CD4-positive, alpha-beta T cell (primary cell): ENCODE measurements at regions not wholly inside any gene's neighbourhood (a gene's known extent, or its start where the extent isn't known, plus 50 kb on each side); places are given as distances from the start of the nearest gene placed in this dataset.

ENCODE experiments used
- ATAC-seq: fragments of 200-7000 bp; cut with Tn5 transposase; one replicate; pipeline ENCODE4 v1.10.0; 2022; ENCODE audit warnings: mild to moderate bottlenecking; ENCODE audit not compliant: poor library complexity
- CTCF ChIA-PET: fragments of 350-600 bp; sonication (Branson Sonifier 250); formaldehyde crosslinking; loops from one replicate; lab custom pipeline; 2021; ENCODE audit warnings: antibody characterized with exemption, inconsistent platforms; lab: Charles Lee
- POLR2A ChIA-PET: fragments of 350-600 bp; sonication (Branson Sonifier 250); formaldehyde crosslinking; loops from one replicate; lab custom pipeline; 2021; ENCODE audit warnings: antibody characterized with exemption, inconsistent platforms; lab: Charles Lee
- DNase-seq, 14 experiments: peaks; one replicate each; pipeline ENCODE4 v3.0.0-alpha.2; 2013 to 2020; ENCODE audit warnings: mixed read lengths in 2 of 14
- H3K27ac ChIP-seq, 2 donors: one replicate each; pipeline versions ENCODE4 v1.5.1 to v1.7.0; 2013; ENCODE audit warnings: low read length in 2 of 2, low read depth in 1 of 2, mild to moderate bottlenecking in 1 of 2
- H3K27me3 ChIP-seq, 2 experiments: 1 replicate in 1 of 2; 2 replicates in 1 of 2; pipeline versions ENCODE4 v1.6.1 to v1.7.0; 2013; ENCODE audit warnings: low read length in 2 of 2, control low read depth in 1 of 2, mild to moderate bottlenecking in 1 of 2, moderate library complexity in 1 of 2; ENCODE audit not compliant: insufficient read depth in 2 of 2, control insufficient read depth in 1 of 2
- H3K36me3 ChIP-seq: one replicate; pipeline ENCODE4 v1.6.1; 2013; ENCODE audit warnings: low read length, control low read depth; ENCODE audit not compliant: insufficient read depth
- H3K4me1 ChIP-seq: one replicate; pipeline ENCODE4 v1.6.1; 2013; ENCODE audit warnings: low read length, control low read depth; ENCODE audit not compliant: insufficient read depth
- H3K4me3 ChIP-seq: one replicate; pipeline ENCODE4 v1.5.1; 2013; ENCODE audit warnings: mild to moderate bottlenecking, low read length, moderate library complexity
- H3K9me3 ChIP-seq, 2 experiments: 1 replicate in 1 of 2; 2 replicates in 1 of 2; pipeline versions ENCODE4 v1.6.1 to v1.7.0; 2013; ENCODE audit warnings: low read length in 2 of 2, mild to moderate bottlenecking in 2 of 2, control low read depth in 1 of 2, moderate library complexity in 1 of 2; ENCODE audit not compliant: control insufficient read depth in 1 of 2, insufficient read depth in 1 of 2
- H3K27ac Mint-ChIP-seq: one replicate; pipeline ENCODE4 v1.8.0; 2020; ENCODE audit warnings: mixed read lengths
- H3K27me3 Mint-ChIP-seq: one replicate; pipeline ENCODE4 v1.8.0; 2021; ENCODE audit warnings: mixed read lengths
- H3K36me3 Mint-ChIP-seq: one replicate; pipeline ENCODE4 v1.8.0; 2021; ENCODE audit warnings: low read depth, mixed read lengths
- H3K4me1 Mint-ChIP-seq: one replicate; pipeline ENCODE4 v1.8.0; 2021; ENCODE audit warnings: low read depth, mixed read lengths
- H3K4me3 Mint-ChIP-seq: one replicate; pipeline ENCODE4 v1.8.0; 2020; ENCODE audit warnings: mild to moderate bottlenecking, mixed read lengths
- H3K9me3 Mint-ChIP-seq: one replicate; pipeline ENCODE4 v1.8.0; 2020; ENCODE audit warnings: mixed read lengths
- intact Hi-C, 2 experiments: fragments of 100-400 bp; cut with DNase I in 1 of 2; cut with micrococcal nuclease in 1 of 2; formaldehyde crosslinking; loops; one replicate each; pipeline versions ENCODE4 v1.15.1 to v1.9.0; 2023 to 2025; cut with DNase I, micrococcal nuclease
- TF ChIP-seq, protein P1 (sequence below): fragments of 200-600 bp; IDR thresholded peaks from one replicate; pipeline ENCODE4 v1.8.0; 2022; ENCODE audit warnings: antibody characterized with exemption, mild to moderate bottlenecking

DNA sequence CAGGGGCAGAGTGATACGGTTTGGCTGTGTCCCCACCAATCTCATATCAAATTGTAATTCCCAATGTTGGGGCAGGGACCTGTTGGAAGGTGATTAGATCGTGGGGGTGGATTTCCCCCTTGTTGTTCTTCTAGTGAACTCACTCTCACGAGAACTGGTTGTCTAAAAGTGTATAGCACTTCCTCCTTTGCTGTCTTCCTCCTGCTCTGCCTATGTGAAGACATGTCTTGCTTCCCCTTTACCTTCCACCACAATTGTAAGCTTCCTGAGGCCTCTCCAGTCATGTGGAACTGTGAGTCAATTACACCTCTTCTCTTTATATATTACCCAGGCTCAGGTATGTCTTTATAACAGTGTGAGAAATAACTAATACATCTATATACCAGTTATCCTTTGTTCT is 706.4 kb upstream of the KLHL1 start:
- Histone ChIP-seq H3K4me3 (no peak overlapping the region), H3K9me3 (peaks cover 0 to 3% of the 10 kb centered on the region in 2 experiments), H3K27me3 (no peaks in the 10 kb centered on the region), H3K4me1 (no peaks in the 10 kb centered on the region), H3K27ac (no peak overlapping the region), H3K36me3 (no peaks in the 10 kb centered on the region)
- TF ChIP-seq, protein P1, sequence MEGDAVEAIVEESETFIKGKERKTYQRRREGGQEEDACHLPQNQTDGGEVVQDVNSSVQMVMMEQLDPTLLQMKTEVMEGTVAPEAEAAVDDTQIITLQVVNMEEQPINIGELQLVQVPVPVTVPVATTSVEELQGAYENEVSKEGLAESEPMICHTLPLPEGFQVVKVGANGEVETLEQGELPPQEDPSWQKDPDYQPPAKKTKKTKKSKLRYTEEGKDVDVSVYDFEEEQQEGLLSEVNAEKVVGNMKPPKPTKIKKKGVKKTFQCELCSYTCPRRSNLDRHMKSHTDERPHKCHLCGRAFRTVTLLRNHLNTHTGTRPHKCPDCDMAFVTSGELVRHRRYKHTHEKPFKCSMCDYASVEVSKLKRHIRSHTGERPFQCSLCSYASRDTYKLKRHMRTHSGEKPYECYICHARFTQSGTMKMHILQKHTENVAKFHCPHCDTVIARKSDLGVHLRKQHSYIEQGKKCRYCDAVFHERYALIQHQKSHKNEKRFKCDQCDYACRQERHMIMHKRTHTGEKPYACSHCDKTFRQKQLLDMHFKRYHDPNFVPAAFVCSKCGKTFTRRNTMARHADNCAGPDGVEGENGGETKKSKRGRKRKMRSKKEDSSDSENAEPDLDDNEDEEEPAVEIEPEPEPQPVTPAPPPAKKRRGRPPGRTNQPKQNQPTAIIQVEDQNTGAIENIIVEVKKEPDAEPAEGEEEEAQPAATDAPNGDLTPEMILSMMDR: no peak
- H3K36me3 Mint-ChIP-seq: no peaks in the 10 kb centered on the region
- intact Hi-C loops: no loop called here
- peaks cover 4% of the 10 kb centered on the region for H3K9me3 Mint-ChIP-seq
- H3K4me3 Mint-ChIP-seq: no peak overlapping the region
- H3K4me1 Mint-ChIP-seq: no peaks in the 10 kb centered on the region
- no peak overlapping the region for H3K27ac Mint-ChIP-seq
- POLR2A ChIA-PET: no interaction called here
- CTCF ChIA-PET: no interaction called here
- DNase-seq (no peak), ATAC-seq (no peak)
- H3K27me3 Mint-ChIP-seq: no peaks in the 10 kb centered on the region

DNA sequence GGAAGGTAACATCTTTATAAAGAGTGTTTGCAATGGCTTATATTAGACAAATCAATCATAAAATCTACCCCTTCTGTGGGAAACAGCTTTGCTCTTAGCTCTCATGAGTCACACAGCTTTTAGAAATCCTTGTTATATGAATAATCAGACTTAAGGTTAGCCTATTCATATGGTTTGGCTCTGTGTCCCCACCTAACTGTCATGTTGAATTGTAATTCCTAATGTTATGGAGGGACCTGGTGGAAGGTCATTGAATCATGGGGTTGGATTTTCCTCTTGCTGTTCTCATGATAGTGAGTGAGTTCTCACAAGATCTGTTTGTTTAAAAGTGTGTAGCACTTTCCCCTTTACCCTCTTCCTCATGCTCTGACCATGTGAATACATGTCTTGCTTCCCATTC is 704.2 kb upstream of the KLHL1 start:
- Histone ChIP-seq H3K36me3 (no peaks in the 10 kb centered on the region), H3K27me3 (no peaks in the 10 kb centered on the region), H3K27ac (no peak overlapping the region), H3K9me3 (peaks cover 0 to 3% of the 10 kb centered on the region in 2 experiments), H3K4me1 (no peaks in the 10 kb centered on the region), H3K4me3 (no peak overlapping the region)
- Mint-ChIP-seq H3K27me3 (no peaks in the 10 kb centered on the region), H3K4me3 (no peak overlapping the region), H3K27ac (no peak overlapping the region), H3K4me1 (no peaks in the 10 kb centered on the region), H3K9me3 (peaks cover 11% of the 10 kb centered on the region), H3K36me3 (no peaks in the 10 kb centered on the region)
- ChIA-PET POLR2A (no interaction called here), CTCF (no interaction called here)
- DNase-seq (no peak), ATAC-seq (no peak)
- intact Hi-C loops: no loop called here
- TF ChIP-seq, protein P1: no peak

DNA sequence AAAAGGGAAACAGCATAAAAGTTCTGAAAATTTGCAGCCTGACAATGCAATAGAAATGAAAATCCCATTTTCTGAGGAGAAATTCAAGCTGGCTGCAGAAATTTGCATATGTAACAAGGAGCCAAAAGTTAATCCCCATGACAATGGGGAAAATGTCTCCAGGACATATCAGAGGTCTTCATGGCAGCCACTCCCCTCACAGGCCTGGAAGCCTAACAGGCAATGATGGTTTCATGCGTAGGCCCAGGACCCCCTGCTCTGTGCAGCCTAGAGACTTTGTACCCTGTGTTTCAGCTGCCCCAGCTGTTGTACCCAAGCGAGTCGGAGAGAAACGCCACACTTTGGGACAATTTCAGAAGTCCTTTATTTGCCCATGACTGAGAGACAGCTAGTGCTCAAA is 701.3 kb upstream of the KLHL1 start:
- H3K27me3 Mint-ChIP-seq: no peaks in the 10 kb centered on the region
- no peak for DNase-seq
- intact Hi-C loops: no loop called here
- no peaks in the 10 kb centered on the region for H3K4me1 Mint-ChIP-seq
- no peak overlapping the region for H3K4me3 ChIP-seq
- TF ChIP-seq, protein P1: no peak
- H3K27ac ChIP-seq: no peak overlapping the region
- H3K27me3 ChIP-seq: no peaks in the 10 kb centered on the region
- no peak overlapping the region for H3K27ac Mint-ChIP-seq
- no peaks in the 10 kb centered on the region for H3K4me1 ChIP-seq
- no peak overlapping the region for H3K4me3 Mint-ChIP-seq
- peaks cover 9% of the 10 kb centered on the region for H3K9me3 Mint-ChIP-seq
- ATAC-seq: no peak
- H3K9me3 ChIP-seq: peaks cover 0 to 3% of the 10 kb centered on the region in 2 experiments
- ChIA-PET CTCF (no interaction called here), POLR2A (no interaction called here)
- no peaks in the 10 kb centered on the region for H3K36me3 ChIP-seq
- no peaks in the 10 kb centered on the region for H3K36me3 Mint-ChIP-seq
